Caco-2 (cell line): ENCODE measurements at regions not wholly inside any gene's neighbourhood (a gene's known extent, or its start where the extent isn't known, plus 50 kb on each side); places are given as distances from the start of the nearest gene placed in this dataset.

ENCODE experiments used
- BruUV-seq: library from RNA; stranded (reverse); fragments of 400-500 nt; replicated peaks from 2 replicates; lab custom pipeline; 2021; lab: Mats Ljungman, UMichigan
- CTCF ChIA-PET: fragments of 300-600 bp; sonication (Branson Sonifier 250); formaldehyde crosslinking; loops from one replicate; lab custom pipeline; 2022; ENCODE audit warnings: antibody characterized with exemption; lab: Charles Lee
- POLR2A ChIA-PET: fragments of 300-600 bp; sonication (Branson Sonifier 250); formaldehyde crosslinking; loops from one replicate; lab custom pipeline; 2022; ENCODE audit warnings: antibody characterized with exemption; lab: Charles Lee
- DNase-seq, 2 experiments: peaks; one replicate each; pipeline versions ENCODE4 v3.0.0 to v3.0.0-alpha.2; 2020 to 2022
- H3K27me3 ChIP-seq: replicated peaks from 2 replicates; pipeline ENCODE4 v1.6.0; 2011; ENCODE audit warnings: low read length; ENCODE audit not compliant: control insufficient read depth, insufficient read depth
- H3K36me3 ChIP-seq: 2 replicates; pipeline ENCODE4 v1.5.1; 2011; ENCODE audit warnings: low read length; ENCODE audit not compliant: control insufficient read depth, insufficient read depth
- H3K4me1 ChIP-seq: fragments of 250-450 bp; sonication (Bioruptor Pico); 2 replicates; pipeline ENCODE4 v1.5.1; 2020; ENCODE audit warnings: mild to moderate bottlenecking
- H3K4me3 ChIP-seq: 2 replicates; pipeline ENCODE4 v1.5.1; 2011; ENCODE audit warnings: low read depth, mild to moderate bottlenecking, control low read depth, low read length
- H3K9me3 ChIP-seq: fragments of 250-450 bp; sonication (Bioruptor Pico); 2 replicates; pipeline ENCODE4 v1.5.1; 2020; ENCODE audit warnings: mild to moderate bottlenecking, moderate library complexity
- H3K27ac Mint-ChIP-seq: one replicate; pipeline ENCODE4 v1.8.0; 2022; ENCODE audit warnings: mixed read lengths; ENCODE audit not compliant: unreplicated experiment
- H3K27me3 Mint-ChIP-seq: one replicate; pipeline ENCODE4 v1.8.0; 2022; ENCODE audit warnings: mixed read lengths; ENCODE audit not compliant: insufficient read depth, unreplicated experiment
- H3K36me3 Mint-ChIP-seq: one replicate; pipeline ENCODE4 v1.8.0; 2022; ENCODE audit warnings: mild to moderate bottlenecking, mixed read lengths; ENCODE audit not compliant: insufficient read depth, unreplicated experiment
- H3K4me1 Mint-ChIP-seq: one replicate; pipeline ENCODE4 v1.8.0; 2022; ENCODE audit warnings: low read depth, mixed read lengths; ENCODE audit not compliant: unreplicated experiment
- H3K4me3 Mint-ChIP-seq: one replicate; pipeline ENCODE4 v1.8.0; 2022; ENCODE audit warnings: mild to moderate bottlenecking, moderate library complexity, mixed read lengths; ENCODE audit not compliant: unreplicated experiment
- H3K9me3 Mint-ChIP-seq: one replicate; pipeline ENCODE4 v1.8.0; 2022; ENCODE audit warnings: mixed read lengths; ENCODE audit not compliant: unreplicated experiment
- intact Hi-C: fragments of 100-400 bp; cut with micrococcal nuclease; formaldehyde crosslinking; loops from one replicate; pipeline ENCODE4 v1.10.0; 2022; ENCODE audit not compliant: unreplicated experiment
- TF ChIP-seq, protein P1 (sequence below), 2 experiments: fragments of 200-600 bp in 1 of 2; IDR thresholded peaks; 1 replicate in 1 of 2; 2 replicates in 1 of 2; pipeline versions ENCODE4 v1.5.1 to v1.8.0; 2011 to 2022; ENCODE audit warnings: antibody characterized with exemption in 1 of 2, control low read depth in 1 of 2, inconsistent platforms in 1 of 2, low read depth in 1 of 2, low read length in 1 of 2, mild to moderate bottlenecking in 1 of 2, moderate library complexity in 1 of 2; ENCODE audit not compliant: insufficient read depth in 1 of 2, severe bottlenecking in 1 of 2, unreplicated experiment in 1 of 2

GRCh38 chr13:76446191-76446590 is 440.0 kb downstream of the KCTD12 start:
- CTCF ChIA-PET: no interaction called here
- no peaks in the 10 kb centered on the region for H3K9me3 ChIP-seq

DNA sequence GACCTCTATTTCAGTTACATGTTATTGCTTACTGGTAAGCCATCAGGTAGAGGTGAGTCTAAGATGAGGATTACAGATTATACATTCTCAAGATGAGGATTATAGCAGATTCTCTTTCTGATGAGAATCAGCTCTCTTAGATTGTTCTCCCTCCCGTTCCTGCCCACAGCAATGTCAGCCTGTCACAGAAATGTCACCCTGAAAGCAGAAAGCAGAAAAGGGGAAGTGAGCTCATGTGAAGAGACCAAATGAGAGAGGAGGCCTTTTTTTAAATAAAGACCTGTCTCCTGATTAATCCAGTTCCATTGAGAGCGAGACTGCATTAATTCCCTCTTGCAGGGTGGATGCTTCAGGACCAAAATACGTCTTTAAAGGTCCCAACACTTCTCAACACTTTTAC is 445.6 kb downstream of the KCTD12 start:
- Histone ChIP-seq H3K9me3 (no peaks in the 10 kb centered on the region), H3K27me3 (no peaks in the 10 kb centered on the region), H3K36me3 (no peaks in the 10 kb centered on the region), H3K4me3 (no peak overlapping the region), H3K4me1 (no peaks in the 10 kb centered on the region)
- Mint-ChIP-seq H3K4me3 (no peak overlapping the region), H3K27ac (no peak overlapping the region), H3K27me3 (no peaks in the 10 kb centered on the region), H3K36me3 (no peaks in the 10 kb centered on the region), H3K9me3 (no peaks in the 10 kb centered on the region), H3K4me1 (no peaks in the 10 kb centered on the region)
- intact Hi-C loops: no loop called here
- BruUV-seq: no TSS peak
- DNase-seq: no peak
- ChIA-PET CTCF (no interaction called here), POLR2A (no interaction called here)
- TF ChIP-seq, protein P1, sequence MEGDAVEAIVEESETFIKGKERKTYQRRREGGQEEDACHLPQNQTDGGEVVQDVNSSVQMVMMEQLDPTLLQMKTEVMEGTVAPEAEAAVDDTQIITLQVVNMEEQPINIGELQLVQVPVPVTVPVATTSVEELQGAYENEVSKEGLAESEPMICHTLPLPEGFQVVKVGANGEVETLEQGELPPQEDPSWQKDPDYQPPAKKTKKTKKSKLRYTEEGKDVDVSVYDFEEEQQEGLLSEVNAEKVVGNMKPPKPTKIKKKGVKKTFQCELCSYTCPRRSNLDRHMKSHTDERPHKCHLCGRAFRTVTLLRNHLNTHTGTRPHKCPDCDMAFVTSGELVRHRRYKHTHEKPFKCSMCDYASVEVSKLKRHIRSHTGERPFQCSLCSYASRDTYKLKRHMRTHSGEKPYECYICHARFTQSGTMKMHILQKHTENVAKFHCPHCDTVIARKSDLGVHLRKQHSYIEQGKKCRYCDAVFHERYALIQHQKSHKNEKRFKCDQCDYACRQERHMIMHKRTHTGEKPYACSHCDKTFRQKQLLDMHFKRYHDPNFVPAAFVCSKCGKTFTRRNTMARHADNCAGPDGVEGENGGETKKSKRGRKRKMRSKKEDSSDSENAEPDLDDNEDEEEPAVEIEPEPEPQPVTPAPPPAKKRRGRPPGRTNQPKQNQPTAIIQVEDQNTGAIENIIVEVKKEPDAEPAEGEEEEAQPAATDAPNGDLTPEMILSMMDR (IDR thresholded peaks at IDR 0.05; ENCODE audit: insufficient read depth in 1 of 2, low read depth in 1 of 2, low read length in 1 of 2, severe bottlenecking in 1 of 2, unreplicated experiment in 1 of 2): no peak

More at GRCh38 chr13:76446191-76446590, 440.0 kb downstream of the KCTD12 start:
- DNase-seq: no peak
- Mint-ChIP-seq H3K4me1 (no peaks in the 10 kb centered on the region), H3K4me3 (no peak overlapping the region), H3K9me3 (peaks cover 8% of the 10 kb centered on the region), H3K27ac (no peak overlapping the region), H3K36me3 (no peaks in the 10 kb centered on the region), H3K27me3 (no peaks in the 10 kb centered on the region)
- H3K27me3 ChIP-seq: no peaks in the 10 kb centered on the region
- intact Hi-C loops: no loop called here
- BruUV-seq: no TSS peak
- no peaks in the 10 kb centered on the region for H3K4me1 ChIP-seq
- TF ChIP-seq, protein P1 (IDR thresholded peaks at IDR 0.05; ENCODE audit: insufficient read depth in 1 of 2, low read depth in 1 of 2, low read length in 1 of 2, severe bottlenecking in 1 of 2, unreplicated experiment in 1 of 2): no peak
- POLR2A ChIA-PET: interaction anchor here (0.5 kb wide), 1 partner anchor 741 kb away, joined by 3 read pairs; no protein-coding TSS in a partner anchor
- H3K4me3 ChIP-seq: no peak overlapping the region
- H3K36me3 ChIP-seq: no peaks in the 10 kb centered on the region

GRCh38 chr13:76439546-76439945 is 446.7 kb downstream of the KCTD12 start:
- no peaks in the 10 kb centered on the region for H3K9me3 Mint-ChIP-seq
- Histone ChIP-seq H3K9me3 (no peaks in the 10 kb centered on the region), H3K36me3 (no peaks in the 10 kb centered on the region), H3K4me1 (no peaks in the 10 kb centered on the region), H3K27me3 (no peaks in the 10 kb centered on the region), H3K4me3 (no peak overlapping the region)
- no peaks in the 10 kb centered on the region for H3K36me3 Mint-ChIP-seq
- BruUV-seq: no TSS peak
- ChIA-PET POLR2A (no interaction called here), CTCF (no interaction called here)
- H3K27ac Mint-ChIP-seq: no peak overlapping the region
- H3K4me3 Mint-ChIP-seq: no peak overlapping the region
- no peaks in the 10 kb centered on the region for H3K27me3 Mint-ChIP-seq
- TF ChIP-seq, protein P1 (IDR thresholded peaks at IDR 0.05; ENCODE audit: insufficient read depth in 1 of 2, low read depth in 1 of 2, low read length in 1 of 2, severe bottlenecking in 1 of 2, unreplicated experiment in 1 of 2): no peak
- no peak for DNase-seq
- no peaks in the 10 kb centered on the region for H3K4me1 Mint-ChIP-seq
- intact Hi-C loops: no loop called here
